NCI-H146 treated with DMSO at 0.1 percent for 48 hours (cell line): ENCODE measurements at regions not wholly inside any gene's neighbourhood (a gene's known extent, or its start where the extent isn't known, plus 50 kb on each side); places are given as distances from the start of the nearest gene placed in this dataset.

ENCODE experiments used
- DNase-seq: peaks from one replicate; lab custom pipeline; 2025; ENCODE audit not compliant: unreplicated experiment; lab: John Stamatoyannopoulos, UW

GRCh38 chr15:85941186-85941855 is 138.3 kb upstream of the AGBL1 start:
- no peak for DNase-seq

GRCh38 chr15:85942632-85943031 is 137.0 kb upstream of the AGBL1 start:
- DNase-seq: no peak

GRCh38 chr15:85943151-85943550 is 136.5 kb upstream of the AGBL1 start:
- DNase-seq: no peak

GRCh38 chr15:85943791-85944190 is 135.9 kb upstream of the AGBL1 start:
- no peak for DNase-seq

- no peak for DNase-seq
These were observed 132.7 kb upstream of the AGBL1 start for GRCh38 chr15:85947021-85947420.

GRCh38 chr15:85947936-85948335 is 131.7 kb upstream of the AGBL1 start:
- no peak for DNase-seq

GRCh38 chr15:85950101-85950500 is 129.6 kb upstream of the AGBL1 start:
- no peak for DNase-seq

GRCh38 chr15:85954586-85954985 is 125.1 kb upstream of the AGBL1 start:
- no peak for DNase-seq

GRCh38 chr15:85955501-85956391 is 123.9 kb upstream of the AGBL1 start:
- no peak for DNase-seq

GRCh38 chr15:85956532-85957275 is 123.0 kb upstream of the AGBL1 start:
- no peak for DNase-seq

- no peak for DNase-seq
These were observed 120.1 kb upstream of the AGBL1 start for GRCh38 chr15:85959611-85960010.

- DNase-seq: no peak
These were observed 119.3 kb upstream of the AGBL1 start for GRCh38 chr15:85960381-85960780.

- DNase-seq: no peak
These were observed 117.8 kb upstream of the AGBL1 start for GRCh38 chr15:85961821-85962220.

GRCh38 chr15:85963262-85963760 is 116.4 kb upstream of the AGBL1 start:
- no peak for DNase-seq

- DNase-seq: no peak
These were observed 115.2 kb upstream of the AGBL1 start for GRCh38 chr15:85964471-85964870.

GRCh38 chr15:85967553-85967952 is 112.1 kb upstream of the AGBL1 start:
- DNase-seq: no peak

- DNase-seq: no peak
These were observed 106.7 kb upstream of the AGBL1 start for GRCh38 chr15:85972805-85973540.

- no peak for DNase-seq
These were observed 105.9 kb upstream of the AGBL1 start for GRCh38 chr15:85973584-85974347.

GRCh38 chr15:85974348-85974705 is 105.3 kb upstream of the AGBL1 start:
- no peak for DNase-seq

GRCh38 chr15:85974742-85975141 is 104.9 kb upstream of the AGBL1 start:
- DNase-seq: no peak
